ENCODE measurements at regions not wholly inside any gene's neighbourhood (a gene's known extent, or its start where the extent isn't known, plus 50 kb on each side); places are given as distances from the start of the nearest gene placed in this dataset.

DNA sequence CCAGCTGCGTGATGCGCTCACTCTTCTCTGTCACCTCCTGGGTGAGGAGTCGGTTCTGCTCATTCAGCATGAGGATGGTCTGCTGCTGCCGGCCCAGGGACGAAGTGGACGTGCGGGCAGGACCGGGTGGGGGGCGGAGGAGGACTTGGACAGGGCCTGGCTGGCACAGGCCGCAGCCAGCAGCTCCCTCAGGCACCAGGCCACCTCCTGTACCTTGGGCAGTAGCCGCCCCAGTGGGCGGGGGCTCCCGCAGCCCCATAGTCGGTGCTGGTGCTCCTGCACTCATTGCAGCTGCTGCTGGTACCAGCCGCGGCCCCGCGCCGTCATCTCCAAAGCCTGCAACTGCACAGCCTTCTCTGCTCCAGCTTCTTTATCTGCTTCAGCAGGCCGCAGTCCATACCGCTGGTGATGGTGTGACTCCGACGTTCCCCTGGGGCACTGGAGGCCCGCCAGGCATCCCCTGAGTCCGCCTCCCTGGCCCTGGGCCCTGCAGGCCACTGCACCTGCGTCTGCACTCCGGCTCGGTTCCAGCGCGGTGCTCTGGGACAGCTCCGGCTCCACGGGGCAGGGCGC, 884.9 kb upstream of the ZNF722 start:
- peak in 1 of 4 donors; percentile 11 for ATAC-seq
- 57% methylated on average over 5 of the region's 33 CpGs for WGBS (ENCODE audit: insufficient coverage, low coverage, low lambda C conversion rate, missing lambda C conversion rate)

DNA sequence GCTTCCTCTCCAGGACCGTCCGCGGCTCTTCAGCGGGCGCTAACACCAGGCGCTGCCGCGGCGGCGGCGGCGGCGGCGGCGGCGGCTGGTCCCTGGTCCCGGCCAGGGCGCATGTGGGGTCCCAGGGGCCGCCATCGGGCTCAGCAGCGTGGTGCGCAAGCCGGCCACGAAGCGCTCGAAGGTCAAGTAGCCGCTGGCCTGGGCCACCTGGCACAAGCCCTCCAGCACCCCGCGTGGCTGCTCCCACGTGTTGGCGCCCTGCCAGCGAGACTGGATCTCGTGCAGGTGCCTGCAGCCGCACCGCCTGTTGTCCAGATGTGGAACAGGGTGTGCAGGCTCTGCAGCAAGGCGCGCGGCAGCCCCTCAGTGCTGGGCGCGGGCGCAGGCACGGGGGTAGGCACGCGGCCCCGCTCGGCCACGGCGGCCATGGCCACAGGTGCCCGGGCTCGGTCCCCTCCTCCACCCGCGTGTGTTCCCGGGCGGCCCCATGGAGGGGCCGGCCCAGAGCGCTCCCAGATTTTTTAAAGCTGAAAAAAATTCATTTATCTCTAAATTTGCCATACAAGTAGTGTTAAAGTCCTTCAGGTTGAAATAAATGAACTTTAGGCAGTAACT, 884.2 kb upstream of the ZNF722 start:
- no peaks in the 10 kb centered on the region for H3K9me3 ChIP-seq
- no peak for TF ChIP-seq POLR2A (IDR thresholded peaks at IDR 0.05)
- TF ChIP-seq, protein P1, sequence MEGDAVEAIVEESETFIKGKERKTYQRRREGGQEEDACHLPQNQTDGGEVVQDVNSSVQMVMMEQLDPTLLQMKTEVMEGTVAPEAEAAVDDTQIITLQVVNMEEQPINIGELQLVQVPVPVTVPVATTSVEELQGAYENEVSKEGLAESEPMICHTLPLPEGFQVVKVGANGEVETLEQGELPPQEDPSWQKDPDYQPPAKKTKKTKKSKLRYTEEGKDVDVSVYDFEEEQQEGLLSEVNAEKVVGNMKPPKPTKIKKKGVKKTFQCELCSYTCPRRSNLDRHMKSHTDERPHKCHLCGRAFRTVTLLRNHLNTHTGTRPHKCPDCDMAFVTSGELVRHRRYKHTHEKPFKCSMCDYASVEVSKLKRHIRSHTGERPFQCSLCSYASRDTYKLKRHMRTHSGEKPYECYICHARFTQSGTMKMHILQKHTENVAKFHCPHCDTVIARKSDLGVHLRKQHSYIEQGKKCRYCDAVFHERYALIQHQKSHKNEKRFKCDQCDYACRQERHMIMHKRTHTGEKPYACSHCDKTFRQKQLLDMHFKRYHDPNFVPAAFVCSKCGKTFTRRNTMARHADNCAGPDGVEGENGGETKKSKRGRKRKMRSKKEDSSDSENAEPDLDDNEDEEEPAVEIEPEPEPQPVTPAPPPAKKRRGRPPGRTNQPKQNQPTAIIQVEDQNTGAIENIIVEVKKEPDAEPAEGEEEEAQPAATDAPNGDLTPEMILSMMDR (IDR thresholded peaks at IDR 0.05) = no peak
- H3K27ac ChIP-seq = no peak overlapping the region
- ATAC-seq = peak in 1 of 4 donors; percentile 26
- 56% methylated on average over 4 of the region's 56 CpGs for WGBS (ENCODE audit: insufficient coverage, low coverage, low lambda C conversion rate, missing lambda C conversion rate)
- no peaks in the 10 kb centered on the region for H3K36me3 ChIP-seq
- no peak for DNase-seq
- H3K27me3 ChIP-seq = no peaks in the 10 kb centered on the region
- intact Hi-C loops (cut with DNase I) = no loop called here
- no peak overlapping the region for H3K4me3 ChIP-seq
- no peaks in the 10 kb centered on the region for H3K4me1 ChIP-seq

More for the DNA sequence above, 884.9 kb upstream of the ZNF722 start:
- no peak for DNase-seq
- H3K27ac ChIP-seq = no peak overlapping the region
- no peak overlapping the region for H3K4me3 ChIP-seq
- intact Hi-C loops (cut with DNase I) = no loop called here
- TF ChIP-seq, protein P1 (IDR thresholded peaks at IDR 0.05) = no peak
- TF ChIP-seq POLR2A (IDR thresholded peaks at IDR 0.05) = no peak
- H3K36me3 ChIP-seq = no peaks in the 10 kb centered on the region
- no peaks in the 10 kb centered on the region for H3K9me3 ChIP-seq
- H3K4me1 ChIP-seq = no peaks in the 10 kb centered on the region
- H3K27me3 ChIP-seq = no peaks in the 10 kb centered on the region

Small RNAs in the stretch of these regions (small RNA-seq; reads per million reads assigned to genes)
- gene RNU6-417P = 0 reads per million in 2 experiments
